Epithelial cell of esophagus (primary cell): ENCODE measurements at regions not wholly inside any gene's neighbourhood (a gene's known extent, or its start where the extent isn't known, plus 50 kb on each side); places are given as distances from the start of the nearest gene placed in this dataset.
A peak's percentile ranks its signal among the peaks of the same experiment; 100 is the strongest.

Experiments used
- DNase-seq: peaks from one replicate; pipeline ENCODE4 v3.0.0; 2010; ENCODE audit warnings: low read depth
- H3K4me3 ChIP-seq: 2 replicates; pipeline ENCODE4 v1.5.1; 2011; ENCODE audit warnings: mild to moderate bottlenecking, low read length, control low read depth
- TF ChIP-seq, protein P1 (sequence below): IDR thresholded peaks from 2 replicates; pipeline ENCODE4 v1.5.1; 2011; ENCODE audit warnings: low read depth, mild to moderate bottlenecking, low read length, control low read depth, inconsistent platforms; ENCODE audit not compliant: insufficient read depth; ENCODE audit errors: missing control alignments

DNA sequence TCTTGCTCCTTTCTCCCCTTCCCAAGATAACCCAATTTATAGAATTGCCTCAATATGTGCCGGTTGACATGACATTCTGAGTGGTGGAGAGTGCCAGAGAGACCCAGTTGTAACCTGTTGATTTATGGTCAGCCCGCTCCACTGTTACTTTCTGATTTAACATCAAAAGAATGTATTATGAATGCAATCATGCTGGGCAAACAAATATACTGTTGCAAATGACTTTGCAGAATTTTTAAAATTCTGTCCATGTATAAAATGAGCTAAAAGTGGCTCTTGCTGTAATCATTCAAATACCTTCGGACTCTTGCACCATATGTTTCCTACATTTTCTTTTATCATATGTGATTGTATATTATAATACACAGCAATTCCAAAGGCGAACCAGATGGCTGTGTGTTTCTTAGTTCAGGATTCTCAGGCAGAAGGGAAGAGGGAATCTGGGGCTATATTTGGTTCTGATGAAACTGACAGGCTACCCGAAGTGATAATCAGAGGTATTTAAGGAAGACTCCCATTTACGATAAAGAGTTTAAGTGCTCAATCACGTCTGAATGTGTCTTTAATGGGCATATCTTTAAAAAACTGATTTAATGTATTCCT, 131.7 kb downstream of the CLCN4 start:
- no peak for DNase-seq

DNA sequence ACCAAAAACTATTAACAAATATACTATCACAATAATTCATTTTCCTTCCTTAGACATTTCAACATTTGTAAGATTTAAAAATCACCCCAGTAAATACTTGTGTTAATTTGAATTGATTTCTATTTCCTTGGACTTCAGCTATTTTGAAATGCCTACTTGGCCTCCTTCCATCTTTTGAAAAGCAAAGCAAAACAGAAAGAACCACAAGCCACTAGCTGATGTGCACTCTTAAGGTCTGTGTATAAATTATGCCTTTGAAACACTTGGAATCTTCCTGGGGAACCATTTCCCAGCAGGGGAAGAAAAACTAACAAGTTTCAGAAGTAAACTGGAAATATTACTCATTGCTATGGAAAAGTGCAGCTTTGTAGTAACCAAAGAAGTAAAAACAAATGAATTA, 139.8 kb downstream of the CLCN4 start:
- no peak for DNase-seq
- TF ChIP-seq, protein P1, sequence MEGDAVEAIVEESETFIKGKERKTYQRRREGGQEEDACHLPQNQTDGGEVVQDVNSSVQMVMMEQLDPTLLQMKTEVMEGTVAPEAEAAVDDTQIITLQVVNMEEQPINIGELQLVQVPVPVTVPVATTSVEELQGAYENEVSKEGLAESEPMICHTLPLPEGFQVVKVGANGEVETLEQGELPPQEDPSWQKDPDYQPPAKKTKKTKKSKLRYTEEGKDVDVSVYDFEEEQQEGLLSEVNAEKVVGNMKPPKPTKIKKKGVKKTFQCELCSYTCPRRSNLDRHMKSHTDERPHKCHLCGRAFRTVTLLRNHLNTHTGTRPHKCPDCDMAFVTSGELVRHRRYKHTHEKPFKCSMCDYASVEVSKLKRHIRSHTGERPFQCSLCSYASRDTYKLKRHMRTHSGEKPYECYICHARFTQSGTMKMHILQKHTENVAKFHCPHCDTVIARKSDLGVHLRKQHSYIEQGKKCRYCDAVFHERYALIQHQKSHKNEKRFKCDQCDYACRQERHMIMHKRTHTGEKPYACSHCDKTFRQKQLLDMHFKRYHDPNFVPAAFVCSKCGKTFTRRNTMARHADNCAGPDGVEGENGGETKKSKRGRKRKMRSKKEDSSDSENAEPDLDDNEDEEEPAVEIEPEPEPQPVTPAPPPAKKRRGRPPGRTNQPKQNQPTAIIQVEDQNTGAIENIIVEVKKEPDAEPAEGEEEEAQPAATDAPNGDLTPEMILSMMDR = no peak
- H3K4me3 ChIP-seq = no peak overlapping the region

More for the DNA sequence above, 131.7 kb downstream of the CLCN4 start:
- H3K4me3 ChIP-seq = no peak overlapping the region
- TF ChIP-seq, protein P1 = no peak

DNA sequence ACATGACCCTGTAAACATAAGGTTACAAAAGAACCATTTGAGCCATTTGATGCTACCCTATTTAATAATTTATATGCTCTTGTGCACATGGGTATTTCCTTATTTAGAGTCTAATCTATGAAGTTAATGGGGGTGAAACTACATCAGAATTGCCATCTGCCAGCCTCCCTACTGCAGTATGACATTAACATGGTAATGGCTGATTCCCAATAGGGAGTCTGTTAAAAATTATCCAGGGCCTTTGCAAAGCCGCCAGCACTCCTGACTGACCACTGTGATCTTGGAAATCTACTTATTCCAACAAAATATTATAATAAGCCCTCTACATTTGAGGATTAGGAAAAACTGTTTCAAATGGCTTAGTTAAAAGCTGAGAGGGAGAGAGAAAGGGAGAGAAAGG, 153.7 kb downstream of the CLCN4 start:
- no peak for DNase-seq
- TF ChIP-seq, protein P1 = no peak
- no peak overlapping the region for H3K4me3 ChIP-seq

DNA sequence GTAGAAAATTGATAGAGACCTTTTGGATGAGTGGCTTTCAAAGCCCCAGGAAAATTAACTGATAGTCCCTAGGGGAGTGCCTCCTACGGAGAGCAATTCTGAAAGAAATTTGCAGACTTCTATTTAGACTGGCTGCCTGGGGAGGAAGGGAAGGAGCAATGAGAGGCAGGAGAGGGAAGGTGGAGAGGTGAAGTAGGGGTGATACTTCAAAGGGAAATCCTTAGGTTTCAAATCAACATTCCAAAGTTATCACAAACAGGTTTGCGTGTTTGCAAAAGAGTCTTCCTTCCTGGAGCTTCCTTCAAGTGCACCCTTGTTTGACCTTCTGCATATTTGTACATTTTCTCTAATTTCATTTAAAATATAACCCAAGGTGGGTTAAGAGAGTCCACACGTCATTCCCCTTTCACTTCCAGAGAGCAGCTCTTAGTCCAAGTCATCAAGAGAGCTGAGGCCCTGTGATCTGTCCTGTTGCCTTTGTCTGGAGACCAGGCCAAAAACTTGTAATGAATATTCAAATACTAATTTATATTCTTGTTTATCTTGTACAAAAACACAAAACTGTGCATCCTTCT, 157.8 kb downstream of the CLCN4 start:
- no peak overlapping the region for H3K4me3 ChIP-seq
- TF ChIP-seq, protein P1 = no peak
- no peak for DNase-seq

GRCh38 chrX:10325611-10326010, 168.8 kb downstream of the CLCN4 start:
- H3K4me3 ChIP-seq = no peak overlapping the region
- TF ChIP-seq, protein P1 = no peak
- DNase-seq = no peak

DNA sequence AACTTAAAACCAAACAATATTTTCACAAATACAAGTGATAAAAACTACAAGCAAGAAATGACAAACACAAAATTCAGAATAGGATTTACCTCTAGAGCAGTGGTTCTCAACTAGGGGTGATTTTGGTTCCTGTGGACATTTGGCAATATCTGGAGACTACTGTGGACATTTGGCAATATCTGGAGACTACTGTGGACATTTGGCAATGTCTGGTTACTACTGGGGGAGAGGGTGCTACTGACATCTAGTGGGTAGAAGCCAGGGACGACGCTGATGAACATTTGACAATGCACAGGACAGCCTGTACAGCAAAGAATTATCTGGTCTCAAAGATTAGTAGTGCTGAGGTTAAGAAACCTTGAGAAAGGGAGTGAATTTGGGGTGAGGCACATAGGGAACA, 169.8 kb downstream of the CLCN4 start:
- DNase-seq = peak; percentile 5
- TF ChIP-seq, protein P1 = peak; percentile 3

GRCh38 chrX:10327651-10328050, 170.9 kb downstream of the CLCN4 start:
- no peak overlapping the region for H3K4me3 ChIP-seq
- TF ChIP-seq, protein P1 = no peak
- DNase-seq = no peak

More for the DNA sequence above, 169.8 kb downstream of the CLCN4 start:
- H3K4me3 ChIP-seq = no peak overlapping the region
